Astrocyte of the spinal cord (primary cell): ENCODE measurements at regions not wholly inside any gene's neighbourhood (a gene's known extent, or its start where the extent isn't known, plus 50 kb on each side); places are given as distances from the start of the nearest gene placed in this dataset.
A peak's percentile ranks its signal among the peaks of the same experiment; 100 is the strongest.

Source experiments
- DNase-seq: peaks from one replicate; pipeline ENCODE4 v3.0.0; 2011; ENCODE audit warnings: low read depth, low spot score
- H3K4me3 ChIP-seq: 2 replicates; pipeline ENCODE4 v1.5.1; 2011; ENCODE audit warnings: low read depth, mild to moderate bottlenecking, low read length, moderate library complexity
- in situ Hi-C: cut with HindIII; loops from 2 replicates; pipeline ENCODE4 v1.10.0; 2017; ENCODE audit warnings: low sequenced_read_pairs
- TF ChIP-seq, protein P1 (sequence below): IDR thresholded peaks from 2 replicates; pipeline ENCODE4 v1.5.1; 2012; ENCODE audit warnings: low read depth, mild to moderate bottlenecking, low read length, inconsistent platforms

GRCh38 chr14:98952593-98953350 is 319.2 kb downstream of the BCL11B start:
- H3K4me3 ChIP-seq = no peak overlapping the region
- peak; percentile 70 for DNase-seq
- TF ChIP-seq, protein P1, sequence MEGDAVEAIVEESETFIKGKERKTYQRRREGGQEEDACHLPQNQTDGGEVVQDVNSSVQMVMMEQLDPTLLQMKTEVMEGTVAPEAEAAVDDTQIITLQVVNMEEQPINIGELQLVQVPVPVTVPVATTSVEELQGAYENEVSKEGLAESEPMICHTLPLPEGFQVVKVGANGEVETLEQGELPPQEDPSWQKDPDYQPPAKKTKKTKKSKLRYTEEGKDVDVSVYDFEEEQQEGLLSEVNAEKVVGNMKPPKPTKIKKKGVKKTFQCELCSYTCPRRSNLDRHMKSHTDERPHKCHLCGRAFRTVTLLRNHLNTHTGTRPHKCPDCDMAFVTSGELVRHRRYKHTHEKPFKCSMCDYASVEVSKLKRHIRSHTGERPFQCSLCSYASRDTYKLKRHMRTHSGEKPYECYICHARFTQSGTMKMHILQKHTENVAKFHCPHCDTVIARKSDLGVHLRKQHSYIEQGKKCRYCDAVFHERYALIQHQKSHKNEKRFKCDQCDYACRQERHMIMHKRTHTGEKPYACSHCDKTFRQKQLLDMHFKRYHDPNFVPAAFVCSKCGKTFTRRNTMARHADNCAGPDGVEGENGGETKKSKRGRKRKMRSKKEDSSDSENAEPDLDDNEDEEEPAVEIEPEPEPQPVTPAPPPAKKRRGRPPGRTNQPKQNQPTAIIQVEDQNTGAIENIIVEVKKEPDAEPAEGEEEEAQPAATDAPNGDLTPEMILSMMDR = no peak
- in situ Hi-C loops = no loop called here

DNA sequence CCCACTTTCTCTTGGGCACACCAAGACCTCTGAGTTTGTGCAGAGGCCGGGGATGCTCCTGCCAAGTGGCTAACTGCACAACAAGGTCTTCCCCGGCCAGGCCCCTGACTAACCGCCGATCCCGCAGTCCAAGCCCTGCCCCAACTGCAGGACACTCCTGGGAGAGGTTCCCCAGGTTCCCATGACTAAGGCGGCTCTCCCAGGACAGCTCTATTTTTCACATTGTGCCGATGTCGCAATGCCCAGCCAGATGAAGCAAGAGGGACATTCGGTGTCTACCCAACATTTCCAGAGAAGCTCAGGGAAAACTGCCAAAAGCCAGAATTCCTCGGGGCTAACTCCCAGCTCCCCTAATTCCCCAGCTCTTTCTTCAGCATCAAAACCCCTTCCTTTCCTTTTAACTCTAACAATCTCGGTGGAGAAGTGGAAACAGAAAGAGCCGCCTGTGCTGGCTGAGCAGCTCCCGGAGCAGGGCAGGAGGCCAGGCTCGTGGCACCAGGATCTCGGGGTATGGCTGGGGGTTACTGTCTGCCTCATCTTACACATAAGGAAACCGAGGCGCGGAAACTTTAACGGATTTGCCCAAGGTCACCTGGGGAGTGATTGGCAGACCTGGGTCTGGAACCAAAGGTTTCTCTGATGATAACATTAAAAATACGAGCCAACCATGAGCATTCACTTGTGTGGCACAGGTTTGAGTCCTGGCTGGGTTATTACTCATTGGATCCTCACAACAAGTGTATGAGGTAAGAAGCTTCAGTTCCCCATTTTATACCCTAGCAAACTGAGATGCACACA is 318.2 kb downstream of the BCL11B start:
- TF ChIP-seq, protein P1 = no peak
- in situ Hi-C loops = no loop called here
- H3K4me3 ChIP-seq = no peak overlapping the region
- peak; percentile 29 for DNase-seq

DNA sequence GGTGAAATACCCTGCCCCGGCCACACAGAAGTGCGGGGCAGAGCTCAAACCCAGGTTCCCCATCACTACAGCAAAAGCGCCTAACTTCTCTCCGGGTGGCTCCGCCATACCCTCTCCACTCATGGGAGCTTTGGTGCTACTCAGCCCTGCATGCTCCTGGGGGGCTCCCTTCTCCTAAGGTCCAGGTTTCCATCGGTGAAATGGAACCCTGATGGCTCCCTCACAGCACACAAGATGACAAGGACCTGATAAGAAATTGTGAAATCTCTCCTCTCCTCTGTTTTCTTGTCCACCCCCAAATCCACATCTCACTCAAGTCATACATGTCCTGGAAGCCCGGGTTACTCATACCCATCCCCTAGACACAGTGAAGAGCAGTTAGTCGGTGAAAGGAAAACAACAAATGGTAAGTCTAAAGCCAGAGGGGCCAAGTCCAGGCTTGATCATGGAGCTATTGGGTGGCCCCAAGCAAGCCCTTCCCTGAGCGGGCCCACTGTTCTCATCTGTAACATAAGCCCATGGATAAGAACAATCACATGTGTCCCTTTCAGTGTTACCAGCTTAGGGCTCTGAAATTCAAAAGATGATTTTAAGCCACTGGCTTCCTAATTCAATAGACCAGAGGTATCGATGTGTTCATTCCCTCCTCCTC is 317.5 kb downstream of the BCL11B start:
- TF ChIP-seq, protein P1 = no peak
- no peak overlapping the region for H3K4me3 ChIP-seq
- no peak for DNase-seq
- in situ Hi-C loops = no loop called here

DNA sequence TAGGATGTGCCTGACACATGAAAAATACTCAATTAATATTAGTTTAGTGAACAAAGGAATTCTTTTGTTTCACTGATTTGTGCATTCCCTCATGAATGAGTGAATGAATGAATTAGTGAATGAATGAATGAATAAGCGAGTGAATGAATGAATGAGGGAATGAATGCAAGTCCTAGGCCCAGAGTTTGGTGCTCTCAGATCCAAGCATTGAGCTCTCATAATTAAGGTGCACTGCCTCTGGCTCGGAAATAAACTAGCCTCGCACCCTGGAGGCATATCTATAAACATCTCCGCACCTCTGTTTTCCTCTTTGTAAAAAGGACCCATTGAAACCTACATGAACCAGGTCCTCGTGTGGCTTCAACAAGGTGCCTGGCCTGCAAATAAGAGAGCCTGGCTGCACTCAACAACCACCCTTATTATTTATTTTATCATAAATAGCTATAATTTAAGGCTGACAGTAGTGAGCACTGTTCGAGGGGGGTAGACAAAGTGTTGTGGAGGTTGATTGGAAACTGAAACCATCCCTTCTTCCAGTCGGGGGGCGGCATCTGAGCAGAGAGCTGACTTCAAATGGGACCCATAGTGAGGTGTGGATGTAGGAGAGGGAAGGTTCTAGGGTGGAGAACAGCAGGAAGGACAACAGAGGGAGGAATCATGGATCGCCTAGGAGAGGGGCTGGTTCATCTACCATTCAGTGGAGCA is 316.8 kb downstream of the BCL11B start:
- in situ Hi-C loops = no loop called here
- no peak for DNase-seq
- H3K4me3 ChIP-seq = no peak overlapping the region
- TF ChIP-seq, protein P1 = no peak

DNA sequence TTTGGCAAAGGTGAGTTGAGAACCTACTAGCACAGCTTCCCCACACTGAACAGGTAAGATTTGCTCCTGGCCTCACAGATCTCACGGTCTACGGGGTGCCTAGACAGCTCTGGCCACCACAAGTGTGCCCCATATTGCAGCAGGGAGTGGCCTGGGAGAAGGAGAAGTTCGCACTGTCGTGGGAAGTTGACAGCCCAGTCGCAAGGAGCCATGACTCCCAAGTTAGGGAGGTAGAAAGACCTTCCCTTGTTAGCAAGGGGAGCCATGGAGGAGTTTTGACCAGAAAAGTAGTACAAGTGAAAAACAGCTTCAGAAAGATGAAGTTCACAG is 316.3 kb downstream of the BCL11B start:
- TF ChIP-seq, protein P1 = no peak
- no peak for DNase-seq
- H3K4me3 ChIP-seq = no peak overlapping the region
- in situ Hi-C loops = no loop called here

DNA sequence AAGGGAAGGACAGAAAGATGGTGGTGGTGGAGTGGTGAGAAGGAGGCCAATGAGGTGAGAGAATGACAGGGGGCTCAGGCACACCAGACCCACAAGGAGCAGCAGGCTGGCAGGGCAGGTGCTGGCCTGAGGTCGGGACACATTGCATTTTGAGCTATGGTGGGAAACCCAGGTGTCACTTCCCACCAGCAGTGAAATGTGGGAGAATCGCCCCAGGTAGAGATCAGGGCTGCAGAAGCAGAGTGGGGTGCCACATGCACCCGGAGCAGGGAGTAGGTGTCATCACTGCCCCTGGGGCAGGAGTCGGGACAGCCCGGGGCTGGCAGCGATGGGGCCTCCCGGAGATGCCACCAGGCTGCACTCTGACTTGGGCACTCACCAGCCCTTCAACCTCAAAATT is 315.8 kb downstream of the BCL11B start:
- no peak overlapping the region for H3K4me3 ChIP-seq

More for the DNA sequence above, 315.8 kb downstream of the BCL11B start:
- in situ Hi-C loops = no loop called here
- TF ChIP-seq, protein P1 = no peak
- no peak for DNase-seq
